ENCODE measurements at regions not wholly inside any gene's neighbourhood (a gene's known extent, or its start where the extent isn't known, plus 50 kb on each side); places are given as distances from the start of the nearest gene placed in this dataset.

GRCh38 chr3:166283840-166284239 is 446.6 kb upstream of the BCHE start:
- Histone ChIP-seq H2BK5ac (ENCODE audit: low read depth, low read length, poor library complexity, severe bottlenecking) (no peak overlapping the region), H4K8ac (ENCODE audit: low read depth in 2 of 2, low read length in 2 of 2) (no peak overlapping the region), H4K5ac (ENCODE audit: low read depth, low read length) (no peak overlapping the region), H2BK20ac (ENCODE audit: low read depth, low read length) (no peak overlapping the region), H3K4me2 (ENCODE audit: low read depth, low read length) (no peak overlapping the region; the same call in 1 of the 2 replicates), H2BK15ac (ENCODE audit: low read depth, low read length) (no peak overlapping the region), H3K9ac (ENCODE audit: low read depth, low read length) (no peak overlapping the region), H4K91ac (ENCODE audit: insufficient read depth, low read depth, low read length) (no peak overlapping the region), H3K56ac (ENCODE audit: extremely low read depth, insufficient read depth, low read length) (no peak overlapping the region), H3K14ac (replicated peaks; ENCODE audit: low read depth, low read length) (no peak overlapping the region; the same call in 1 of the 2 replicates), H3K4me1 (ENCODE audit: control insufficient read depth, insufficient read depth, low read length) (no peaks in the 10 kb centered on the region), H2AFZ (replicated peaks; ENCODE audit: low read length, poor library complexity) (no peak overlapping the region), H3K9me1 (ENCODE audit: insufficient read depth, low read length) (no peaks in the 10 kb centered on the region), H3K23ac (ENCODE audit: low read depth, low read length) (no peak overlapping the region), H3K27me3 (ENCODE audit: control insufficient read depth, insufficient read depth, low read length) (no peaks in the 10 kb centered on the region), H3K18ac (ENCODE audit: low read depth, low read length) (no peak overlapping the region), H3K4ac (ENCODE audit: low read depth, low read length) (no peak overlapping the region), H2AK5ac (ENCODE audit: low read depth, low read length) (no peak overlapping the region), H2BK120ac (ENCODE audit: low read depth, low read length) (no peak overlapping the region), H3K27ac (ENCODE audit: insufficient read depth, low read length) (no peak overlapping the region), H4K20me1 (ENCODE audit: insufficient read depth, low read length) (no peaks in the 10 kb centered on the region), H3K4me3 (ENCODE audit: insufficient read depth, low read depth, low read length) (no peak overlapping the region), H3K36me3 (ENCODE audit: control insufficient read depth, insufficient read depth, low read length) (no peaks in the 10 kb centered on the region), H2AK9ac (replicated peaks; ENCODE audit: low read depth, low read length, poor library complexity) (no peak overlapping the region), H3K9me3 (ENCODE audit: control insufficient read depth, insufficient read depth, low read length) (no peaks in the 10 kb centered on the region), H3K79me1 (ENCODE audit: low read depth in 1 of 2, low read length in 2 of 2) (no peaks in the 10 kb centered on the region)
- no TSS peak for BruUV-seq (replicated peaks)
- DNase-seq (peak; percentile 90), ATAC-seq (ENCODE audit: low read depth) (peak; percentile 95)
- TF ChIP-seq RCOR1 (IDR thresholded peaks at IDR 0.05; ENCODE audit: insufficient replicate concordance, low read length) (no peak), CEBPB (IDR thresholded peaks at IDR 0.05; ENCODE audit: low read depth, low read length) (peak; percentile 43; the same call in 1 of the 2 replicates), FOS (IDR thresholded peaks at IDR 0.05; ENCODE audit: low read depth, low read length) (peak; percentile 40)
- ChIA-PET CTCF (interaction anchor here (1.0 kb wide), 1 partner anchor 9 kb away, joined by 4 read pairs; no protein-coding TSS in a partner anchor), POLR2A (ENCODE audit: unreplicated experiment) (no interaction called here)
- in situ Hi-C loops (cut with MboI; ENCODE audit: low sequenced_read_pairs): no loop called here
- dilution Hi-C loops (cut with HindIII; ENCODE audit: low sequenced_read_pairs, unreplicated experiment): no loop called here
- intact Hi-C loops (cut with micrococcal nuclease): no loop called here
- WGBS, 2 experiments (ENCODE audit: extremely low coverage in 2 of 2, insufficient read length in 1 of 2): 29% methylated on average over 2 of the region's 5 CpGs; no CpG with 5 or more reads in 1 of the 2 experiments

Measured in IMR-90 (cell line).